ENCODE measurements at regions not wholly inside any gene's neighbourhood (a gene's known extent, or its start where the extent isn't known, plus 50 kb on each side); places are given as distances from the start of the nearest gene placed in this dataset.

GRCh38 chr17:77665833-77666232 lies 292.7 kb upstream of the TNRC6C start:
- Histone ChIP-seq H3K27ac (no peak overlapping the region), H3K4me3 (ENCODE audit: low read depth in 1 of 2, low read length in 1 of 2) (no peak overlapping the region)

GRCh38 chr17:77666462-77666861 lies 292.0 kb upstream of the TNRC6C start:
- H3K27ac ChIP-seq: no peak overlapping the region
- H3K4me1 ChIP-seq (ENCODE audit: control insufficient read depth in 1 of 2, insufficient read depth in 1 of 2, low read depth in 1 of 2, low read length in 1 of 2): no peaks in the 10 kb centered on the region
- no peak overlapping the region for H3K4me3 ChIP-seq (ENCODE audit: low read depth in 1 of 2, low read length in 1 of 2)
- H3K9me3 ChIP-seq: no peaks in the 10 kb centered on the region
- no peaks in the 10 kb centered on the region for H3K36me3 ChIP-seq
- TF ChIP-seq CTCF (IDR thresholded peaks at IDR 0.05): no peak
- H3K27me3 ChIP-seq: peaks cover 21% of the 10 kb centered on the region

More at GRCh38 chr17:77665833-77666232, 292.7 kb upstream of the TNRC6C start:
- Histone ChIP-seq H3K4me1 (ENCODE audit: control insufficient read depth in 1 of 2, insufficient read depth in 1 of 2, low read depth in 1 of 2, low read length in 1 of 2) (no peaks in the 10 kb centered on the region), H3K27me3 (peaks cover 21% of the 10 kb centered on the region), H3K36me3 (no peaks in the 10 kb centered on the region), H3K9me3 (no peaks in the 10 kb centered on the region)
- no peak for TF ChIP-seq CTCF (IDR thresholded peaks at IDR 0.05)

GRCh38 chr17:77666881-77667395 lies 291.6 kb upstream of the TNRC6C start:
- no peaks in the 10 kb centered on the region for H3K9me3 ChIP-seq
- no peaks in the 10 kb centered on the region for H3K4me1 ChIP-seq (ENCODE audit: control insufficient read depth in 1 of 2, insufficient read depth in 1 of 2, low read depth in 1 of 2, low read length in 1 of 2)
- no peaks in the 10 kb centered on the region for H3K36me3 ChIP-seq
- H3K27me3 ChIP-seq: peaks cover 21% of the 10 kb centered on the region
- no peak overlapping the region for H3K27ac ChIP-seq
- H3K4me3 ChIP-seq (ENCODE audit: low read depth in 1 of 2, low read length in 1 of 2): no peak overlapping the region
- no peak for TF ChIP-seq CTCF (IDR thresholded peaks at IDR 0.05)

GRCh38 chr17:77667478-77667877 lies 291.0 kb upstream of the TNRC6C start:
- H3K36me3 ChIP-seq: no peaks in the 10 kb centered on the region
- H3K9me3 ChIP-seq: no peaks in the 10 kb centered on the region
- no peaks in the 10 kb centered on the region for H3K4me1 ChIP-seq (ENCODE audit: control insufficient read depth in 1 of 2, insufficient read depth in 1 of 2, low read depth in 1 of 2, low read length in 1 of 2)
- no peak overlapping the region for H3K4me3 ChIP-seq (ENCODE audit: low read depth in 1 of 2, low read length in 1 of 2)
- TF ChIP-seq CTCF (IDR thresholded peaks at IDR 0.05): no peak
- no peak overlapping the region for H3K27ac ChIP-seq
- H3K27me3 ChIP-seq: peaks cover 21% of the 10 kb centered on the region

GRCh38 chr17:77668518-77668917 lies 290.0 kb upstream of the TNRC6C start:
- H3K27ac ChIP-seq: no peak overlapping the region
- H3K4me3 ChIP-seq (ENCODE audit: low read depth in 1 of 2, low read length in 1 of 2): no peak overlapping the region
- H3K9me3 ChIP-seq: no peaks in the 10 kb centered on the region
- TF ChIP-seq CTCF (IDR thresholded peaks at IDR 0.05): no peak
- H3K4me1 ChIP-seq (ENCODE audit: control insufficient read depth in 1 of 2, insufficient read depth in 1 of 2, low read depth in 1 of 2, low read length in 1 of 2): no peaks in the 10 kb centered on the region
- peaks cover 21% of the 10 kb centered on the region for H3K27me3 ChIP-seq
- no peaks in the 10 kb centered on the region for H3K36me3 ChIP-seq

DNA sequence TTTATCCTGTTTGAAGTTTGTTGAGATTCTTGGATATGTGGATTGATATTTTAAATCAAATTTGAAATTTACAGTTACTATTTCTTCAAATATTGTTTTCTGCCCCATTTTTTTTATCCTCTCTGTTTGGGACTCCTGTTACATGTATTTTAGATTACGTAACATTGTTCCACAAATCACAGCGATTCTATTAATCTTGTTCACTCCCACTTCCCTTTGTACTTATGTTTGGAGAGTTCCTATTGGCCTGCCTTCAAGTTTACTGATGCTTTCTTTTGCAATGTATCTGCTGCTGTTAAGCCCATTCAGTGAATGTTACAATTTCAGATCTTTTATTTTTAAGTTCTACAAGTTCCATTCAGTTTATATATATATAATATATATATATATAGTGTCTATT lies 288.3 kb upstream of the TNRC6C start:
- no peak overlapping the region for H3K4me3 ChIP-seq (ENCODE audit: low read depth in 1 of 2, low read length in 1 of 2)
- no peak overlapping the region for H3K27ac ChIP-seq
- no peaks in the 10 kb centered on the region for H3K9me3 ChIP-seq
- no peak for TF ChIP-seq CTCF (IDR thresholded peaks at IDR 0.05)
- H3K27me3 ChIP-seq: peaks cover 26% of the 10 kb centered on the region
- H3K36me3 ChIP-seq: no peaks in the 10 kb centered on the region
- H3K4me1 ChIP-seq (ENCODE audit: control insufficient read depth in 1 of 2, insufficient read depth in 1 of 2, low read depth in 1 of 2, low read length in 1 of 2): no peaks in the 10 kb centered on the region

Measured in neutrophil (primary cell).